Spleen (tissue), 7 donors: ENCODE measurements at regions not wholly inside any gene's neighbourhood (a gene's known extent, or its start where the extent isn't known, plus 50 kb on each side); places are given as distances from the start of the nearest gene placed in this dataset.

Experiments used
- POLR2A ChIP-seq, 3 donors: fragments of 450-650 bp; IDR thresholded peaks; one replicate each; pipeline ENCODE4 v1.5.1; 2017; ENCODE audit warnings: antibody characterized with exemption in 3 of 3, mild to moderate bottlenecking in 1 of 3
- POLR2AphosphoS5 ChIP-seq, 3 donors: sonication (generic); formaldehyde crosslinking; IDR thresholded peaks; one replicate each; pipeline ENCODE4 v1.5.1; 2017; ENCODE audit warnings: antibody characterized with exemption in 3 of 3
- TF ChIP-seq, protein P1 (sequence below), 11 experiments: fragments of 200-600 bp in 7 of 11; fragments of 450-650 bp in 4 of 11; sonication (generic) in 4 of 11; IDR thresholded peaks in 8 of 11; conservative IDR thresholded peaks in 3 of 11; 1 replicate in 7 of 11; 2 replicates in 4 of 11; pipeline versions ENCODE4 v1.4.0 to v1.8.0; 2016 to 2021; ENCODE audit warnings: antibody characterized with exemption in 11 of 11, inconsistent platforms in 4 of 11, mild to moderate bottlenecking in 1 of 11
- donor health status: DM: no; HTN: no; CAD: no; lungs with moderate emphysema.
- donor health status: DM: no; HTN: no; CAD: no.
- donor health status: DM: no; HTN: no; CAD: no.

DNA sequence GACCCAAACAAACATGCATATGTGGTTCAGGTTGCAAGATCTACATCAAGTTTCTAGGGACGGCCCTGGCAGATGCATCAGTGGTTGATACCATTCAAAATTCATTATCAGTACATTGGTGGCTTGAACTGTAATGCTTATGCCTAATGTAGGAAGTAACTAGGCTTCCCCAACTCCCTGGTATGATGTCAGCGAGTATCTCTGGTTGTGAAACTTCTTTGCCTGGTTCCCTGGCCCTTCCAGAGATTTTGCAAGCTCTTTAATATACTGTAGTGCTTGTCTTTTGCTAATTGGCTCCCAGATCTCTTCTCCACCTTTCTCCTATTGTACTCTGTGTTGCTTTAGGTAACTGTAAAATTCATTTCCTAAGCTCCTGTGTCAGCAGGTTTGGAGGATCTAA is 114.8 kb upstream of the RARB start:
- no peak for TF ChIP-seq POLR2A (IDR thresholded peaks at IDR 0.05)
- TF ChIP-seq, protein P1, sequence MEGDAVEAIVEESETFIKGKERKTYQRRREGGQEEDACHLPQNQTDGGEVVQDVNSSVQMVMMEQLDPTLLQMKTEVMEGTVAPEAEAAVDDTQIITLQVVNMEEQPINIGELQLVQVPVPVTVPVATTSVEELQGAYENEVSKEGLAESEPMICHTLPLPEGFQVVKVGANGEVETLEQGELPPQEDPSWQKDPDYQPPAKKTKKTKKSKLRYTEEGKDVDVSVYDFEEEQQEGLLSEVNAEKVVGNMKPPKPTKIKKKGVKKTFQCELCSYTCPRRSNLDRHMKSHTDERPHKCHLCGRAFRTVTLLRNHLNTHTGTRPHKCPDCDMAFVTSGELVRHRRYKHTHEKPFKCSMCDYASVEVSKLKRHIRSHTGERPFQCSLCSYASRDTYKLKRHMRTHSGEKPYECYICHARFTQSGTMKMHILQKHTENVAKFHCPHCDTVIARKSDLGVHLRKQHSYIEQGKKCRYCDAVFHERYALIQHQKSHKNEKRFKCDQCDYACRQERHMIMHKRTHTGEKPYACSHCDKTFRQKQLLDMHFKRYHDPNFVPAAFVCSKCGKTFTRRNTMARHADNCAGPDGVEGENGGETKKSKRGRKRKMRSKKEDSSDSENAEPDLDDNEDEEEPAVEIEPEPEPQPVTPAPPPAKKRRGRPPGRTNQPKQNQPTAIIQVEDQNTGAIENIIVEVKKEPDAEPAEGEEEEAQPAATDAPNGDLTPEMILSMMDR (IDR thresholded peaks at IDR 0.05 in 8 of 11, conservative IDR thresholded peaks at IDR 0.05 in 3 of 11) = no peak
- TF ChIP-seq POLR2AphosphoS5 (IDR thresholded peaks at IDR 0.05) = no peak
